Choroid plexus epithelial cell (primary cell): ENCODE measurements at regions not wholly inside any gene's neighbourhood (a gene's known extent, or its start where the extent isn't known, plus 50 kb on each side); places are given as distances from the start of the nearest gene placed in this dataset.
A peak's percentile ranks its signal among the peaks of the same experiment; 100 is the strongest.

Experiments
- DNase-seq: peaks from one replicate; pipeline ENCODE4 v3.0.0-alpha.2; 2010; ENCODE audit warnings: low read depth
- H3K4me3 ChIP-seq: 2 replicates; pipeline ENCODE4 v1.5.1; 2011; ENCODE audit warnings: low read depth, mild to moderate bottlenecking, control low read depth, low read length, moderate library complexity
- TF ChIP-seq, protein P1 (sequence below): conservative IDR thresholded peaks from 2 replicates; pipeline ENCODE4 v1.5.1; 2011; ENCODE audit warnings: low read depth, mild to moderate bottlenecking, control low read depth, inconsistent platforms, low read length, moderate library complexity

DNA sequence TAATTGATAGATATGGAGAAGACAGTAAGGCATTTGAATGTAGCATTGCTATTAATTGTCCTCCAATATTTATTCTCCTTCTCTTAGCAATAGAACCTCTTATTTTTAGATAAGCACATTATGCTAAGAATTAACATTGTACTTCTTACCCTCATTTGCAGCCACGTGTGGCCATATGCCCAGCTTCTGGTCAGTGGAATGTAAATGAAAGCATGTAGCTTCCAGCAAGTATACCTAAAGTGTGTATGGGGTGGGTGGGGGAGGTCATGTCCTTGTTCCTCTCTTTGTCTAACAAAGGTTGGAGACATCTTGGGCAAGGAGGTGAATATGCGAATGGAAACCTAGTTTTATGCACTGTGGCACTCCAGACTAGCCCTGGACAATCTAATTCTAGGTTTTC is 133.6 kb upstream of the HMCN1 start:
- no peak overlapping the region for H3K4me3 ChIP-seq
- DNase-seq = no peak
- TF ChIP-seq, protein P1, sequence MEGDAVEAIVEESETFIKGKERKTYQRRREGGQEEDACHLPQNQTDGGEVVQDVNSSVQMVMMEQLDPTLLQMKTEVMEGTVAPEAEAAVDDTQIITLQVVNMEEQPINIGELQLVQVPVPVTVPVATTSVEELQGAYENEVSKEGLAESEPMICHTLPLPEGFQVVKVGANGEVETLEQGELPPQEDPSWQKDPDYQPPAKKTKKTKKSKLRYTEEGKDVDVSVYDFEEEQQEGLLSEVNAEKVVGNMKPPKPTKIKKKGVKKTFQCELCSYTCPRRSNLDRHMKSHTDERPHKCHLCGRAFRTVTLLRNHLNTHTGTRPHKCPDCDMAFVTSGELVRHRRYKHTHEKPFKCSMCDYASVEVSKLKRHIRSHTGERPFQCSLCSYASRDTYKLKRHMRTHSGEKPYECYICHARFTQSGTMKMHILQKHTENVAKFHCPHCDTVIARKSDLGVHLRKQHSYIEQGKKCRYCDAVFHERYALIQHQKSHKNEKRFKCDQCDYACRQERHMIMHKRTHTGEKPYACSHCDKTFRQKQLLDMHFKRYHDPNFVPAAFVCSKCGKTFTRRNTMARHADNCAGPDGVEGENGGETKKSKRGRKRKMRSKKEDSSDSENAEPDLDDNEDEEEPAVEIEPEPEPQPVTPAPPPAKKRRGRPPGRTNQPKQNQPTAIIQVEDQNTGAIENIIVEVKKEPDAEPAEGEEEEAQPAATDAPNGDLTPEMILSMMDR = no peak

DNA sequence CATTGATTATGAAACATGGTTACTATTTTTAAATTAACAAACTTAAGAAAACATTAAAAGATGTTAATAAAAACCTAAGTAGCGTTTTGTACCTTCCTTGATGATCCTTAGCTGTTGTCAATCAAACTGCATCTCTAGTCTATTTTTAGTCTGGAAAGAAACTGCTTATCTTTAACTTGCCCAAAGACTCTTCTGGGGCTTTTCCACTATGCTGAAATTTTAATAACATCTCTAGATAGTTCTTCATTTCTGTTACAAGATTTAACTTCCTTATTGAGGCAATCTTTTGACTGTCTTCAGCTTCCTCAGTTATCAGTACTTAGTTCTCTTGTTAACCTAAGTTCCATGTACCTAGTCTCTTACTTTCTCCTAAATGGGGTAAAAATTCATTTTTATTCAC is 135.9 kb upstream of the HMCN1 start:
- TF ChIP-seq, protein P1 = no peak
- H3K4me3 ChIP-seq = no peak overlapping the region
- DNase-seq = no peak

DNA sequence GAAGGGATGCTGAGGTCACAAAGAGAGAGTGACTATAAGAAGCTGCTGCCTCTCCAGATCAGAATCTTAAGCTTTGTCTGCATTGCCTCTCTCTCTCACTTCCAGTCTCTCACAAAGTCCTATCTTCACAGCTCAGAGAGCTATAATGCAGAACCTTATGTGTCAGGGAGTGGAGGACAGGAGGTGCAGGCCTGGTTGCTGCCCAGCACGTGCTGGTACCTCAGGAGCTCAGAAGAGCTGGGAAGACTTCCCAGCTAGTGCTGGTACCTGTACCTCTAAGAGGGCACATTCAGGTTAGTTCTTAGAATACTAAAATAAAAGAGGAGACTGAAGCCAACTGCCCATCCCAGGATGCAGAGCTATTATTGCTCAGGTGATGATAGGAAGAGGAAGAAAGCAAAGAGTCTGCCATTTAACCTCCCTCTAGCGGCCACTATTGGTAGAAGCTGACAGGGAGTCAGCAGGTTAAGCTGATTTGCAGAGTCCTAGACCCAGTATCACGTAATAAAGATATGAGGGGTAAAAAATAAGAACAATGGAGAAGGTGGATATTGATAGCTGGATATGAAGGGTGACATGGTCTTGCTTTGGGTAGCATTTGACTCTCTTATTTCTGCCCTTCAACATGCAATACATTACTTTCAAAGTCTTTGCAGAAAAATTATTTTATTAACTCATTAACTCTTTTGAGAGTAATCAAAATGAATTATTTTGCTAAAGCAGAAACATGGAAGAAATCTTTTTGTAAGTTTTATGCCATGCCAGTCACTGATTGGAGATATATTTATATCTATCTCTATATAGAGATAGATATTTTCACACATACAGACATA is 138.1 kb upstream of the HMCN1 start:
- DNase-seq = peak; percentile 72
- H3K4me3 ChIP-seq = no peak overlapping the region
- TF ChIP-seq, protein P1 = peak; percentile 85

DNA sequence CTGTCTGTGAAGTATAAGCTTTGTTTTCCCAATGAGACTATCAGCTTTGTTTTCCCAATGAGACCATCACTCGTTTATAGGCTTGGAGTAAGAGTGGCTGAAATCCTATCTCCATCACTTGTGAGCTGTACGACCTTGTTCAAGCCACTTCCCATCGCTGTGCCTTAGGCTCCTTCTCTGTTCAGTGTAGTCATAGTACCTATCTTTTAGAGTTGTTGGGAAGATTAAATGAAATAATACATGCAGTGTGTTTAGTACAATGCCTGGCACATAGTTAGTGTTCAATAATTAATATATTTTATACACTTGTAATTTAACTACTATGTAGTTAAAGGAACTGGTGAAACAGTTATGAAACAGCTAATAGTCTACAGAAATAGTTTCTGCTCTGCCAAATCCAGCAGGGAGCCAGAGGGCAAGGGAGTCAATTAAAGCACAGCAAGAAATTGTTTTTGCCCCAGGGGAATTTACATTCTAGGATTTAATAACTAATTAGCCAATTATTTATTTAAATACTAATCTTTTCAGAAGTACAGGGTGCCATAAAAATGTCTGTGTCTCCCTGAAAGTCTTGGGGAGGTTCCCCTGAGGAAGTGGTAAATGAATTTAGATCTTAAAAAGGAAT is 139.3 kb upstream of the HMCN1 start:
- H3K4me3 ChIP-seq = no peak overlapping the region
- no peak for DNase-seq
- TF ChIP-seq, protein P1 = no peak

DNA sequence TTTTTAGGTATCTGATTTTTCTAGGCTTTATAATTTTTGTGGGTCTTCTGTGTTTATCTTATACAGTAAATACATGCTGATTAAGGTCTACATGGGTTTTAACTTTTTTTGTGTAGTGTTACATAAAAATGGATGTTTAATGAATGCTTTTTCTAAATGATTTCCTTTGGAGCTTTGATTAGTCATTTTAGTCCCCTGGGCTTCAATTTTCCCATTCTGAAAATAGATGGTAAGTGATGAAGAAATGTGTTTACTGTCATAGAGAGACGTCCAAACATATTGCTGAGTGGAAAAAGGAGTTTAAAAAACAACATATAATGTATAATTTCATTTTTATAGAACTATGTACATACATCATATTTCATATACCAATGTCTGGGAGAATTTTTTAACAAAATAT is 140.9 kb upstream of the HMCN1 start:
- no peak overlapping the region for H3K4me3 ChIP-seq
- TF ChIP-seq, protein P1 = no peak
- no peak for DNase-seq

DNA sequence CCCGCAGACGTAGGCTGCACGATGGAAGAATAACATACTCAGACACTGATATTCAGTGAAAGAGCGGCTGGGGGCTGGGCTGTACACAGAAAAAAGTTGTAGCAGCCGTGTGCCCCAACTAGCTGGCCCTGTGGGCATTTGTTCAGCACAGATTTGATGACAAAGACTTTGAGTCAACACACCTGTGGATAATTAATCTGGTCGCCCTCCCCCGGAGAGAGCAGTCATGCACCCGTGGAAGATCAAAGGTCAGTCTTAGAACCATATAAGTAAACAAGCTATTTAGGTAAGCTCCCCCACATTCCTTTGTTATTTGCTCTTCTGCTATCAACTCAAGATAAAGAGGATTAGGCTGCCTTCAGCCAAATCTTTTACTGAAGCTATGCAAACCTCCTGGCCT is 148.4 kb upstream of the HMCN1 start:
- no peak for DNase-seq
- H3K4me3 ChIP-seq = no peak overlapping the region
- TF ChIP-seq, protein P1 = no peak
